Kidney (tissue), 13 donors: ENCODE measurements at regions not wholly inside any gene's neighbourhood (a gene's known extent, or its start where the extent isn't known, plus 50 kb on each side); places are given as distances from the start of the nearest gene placed in this dataset.

Experiments used
- DNase-seq, 5 donors: peaks; one replicate each; pipeline ENCODE4 v3.0.0-alpha.2; 2013 to 2020
- FAIRE-seq: peaks from 2 replicates; lab custom pipeline; 2012; peaks lifted over from hg19 to GRCh38; lab: Jason Lieb, UNC
- H3K27ac ChIP-seq, 2 donors: one replicate each; pipeline ENCODE4 v1.7.0; 2013; ENCODE audit warnings: low read depth in 2 of 2, low read length in 2 of 2, inconsistent platforms in 1 of 2
- H3K27me3 ChIP-seq: one replicate; pipeline ENCODE4 v1.7.1; 2013; ENCODE audit warnings: low read length, inconsistent platforms; ENCODE audit not compliant: control insufficient read depth, insufficient read depth
- H3K36me3 ChIP-seq, 3 donors: one replicate each; pipeline versions ENCODE4 v1.7.0 to v1.7.1; 2013; ENCODE audit warnings: low read length in 3 of 3, control low read depth in 1 of 3, inconsistent platforms in 1 of 3; ENCODE audit not compliant: insufficient read depth in 3 of 3, control insufficient read depth in 2 of 3
- H3K4me1 ChIP-seq, 3 donors: one replicate each; pipeline versions ENCODE4 v1.7.0 to v1.7.1; 2013; ENCODE audit warnings: low read length in 3 of 3, inconsistent platforms in 1 of 3, low read depth in 1 of 3; ENCODE audit not compliant: control insufficient read depth in 2 of 3, insufficient read depth in 2 of 3
- H3K4me3 ChIP-seq, 3 donors: one replicate each; pipeline versions ENCODE4 v1.7.0 to v1.8.1; 2013; ENCODE audit warnings: low read length in 3 of 3, control low read depth in 1 of 3, inconsistent platforms in 1 of 3
- H3K9ac ChIP-seq, 3 donors: one replicate each; pipeline versions ENCODE4 v1.7.0 to v1.7.1; 2013; ENCODE audit warnings: low read length in 3 of 3, control low read depth in 1 of 3, inconsistent platforms in 1 of 3
- H3K9me3 ChIP-seq, 3 donors: one replicate each; pipeline versions ENCODE4 v1.7.0 to v1.7.1; 2013; ENCODE audit warnings: low read length in 3 of 3, control low read depth in 1 of 3, inconsistent platforms in 1 of 3; ENCODE audit not compliant: control insufficient read depth in 2 of 3, insufficient read depth in 1 of 3
- intact Hi-C: fragments of 100-400 bp; cut with DNase I; formaldehyde crosslinking; loops from one replicate; pipeline ENCODE4 v1.11.1; 2022
- TF ChIP-seq, protein P1 (sequence below): IDR thresholded peaks from 3 replicates; pipeline ENCODE4 v1.5.1; 2012; ENCODE audit warnings: mild to moderate bottlenecking, moderate library complexity, borderline replicate concordance; ENCODE audit not compliant: insufficient read depth; ENCODE audit errors: extremely low read depth
- donor health status: control.
- donor health status: control.
- donor health status: control.
- donor health status: control.
- donor health status: control.
- donor health status: DM: yes; HTN: yes; CAD: no.
- donor health status: Normal renal cell carcinoma (clear cell type).

GRCh38 chr10:44818701-44819127 is 92.4 kb upstream of the TMEM72 start:
- FAIRE-seq = no peak

DNA sequence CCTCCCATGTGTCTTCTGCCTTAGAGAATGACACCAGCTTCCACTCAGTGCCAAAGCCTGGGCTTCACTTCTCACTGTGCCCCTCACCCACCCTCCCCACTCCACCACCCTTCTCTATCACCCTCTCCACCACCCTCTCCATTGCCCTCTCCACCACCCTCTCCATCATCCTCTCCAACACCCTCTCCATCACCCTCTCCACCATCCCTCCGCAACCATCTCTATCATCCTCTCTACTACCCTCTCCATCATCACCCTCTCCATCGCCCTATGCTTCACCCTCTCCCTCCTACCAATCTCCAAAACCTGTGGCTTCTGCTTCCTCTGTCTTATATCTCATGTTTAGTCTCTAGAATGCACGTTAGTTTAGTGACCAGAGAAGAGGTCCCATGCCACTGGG is 91.0 kb upstream of the TMEM72 start:
- Histone ChIP-seq H3K9me3 (no peaks in the 10 kb centered on the region), H3K27me3 (no peaks in the 10 kb centered on the region), H3K27ac (no peak overlapping the region), H3K4me1 (no peaks in the 10 kb centered on the region), H3K9ac (no peak overlapping the region), H3K36me3 (no peaks in the 10 kb centered on the region), H3K4me3 (no peak overlapping the region)
- FAIRE-seq = no peak
- DNase-seq = no peak
- TF ChIP-seq, protein P1, sequence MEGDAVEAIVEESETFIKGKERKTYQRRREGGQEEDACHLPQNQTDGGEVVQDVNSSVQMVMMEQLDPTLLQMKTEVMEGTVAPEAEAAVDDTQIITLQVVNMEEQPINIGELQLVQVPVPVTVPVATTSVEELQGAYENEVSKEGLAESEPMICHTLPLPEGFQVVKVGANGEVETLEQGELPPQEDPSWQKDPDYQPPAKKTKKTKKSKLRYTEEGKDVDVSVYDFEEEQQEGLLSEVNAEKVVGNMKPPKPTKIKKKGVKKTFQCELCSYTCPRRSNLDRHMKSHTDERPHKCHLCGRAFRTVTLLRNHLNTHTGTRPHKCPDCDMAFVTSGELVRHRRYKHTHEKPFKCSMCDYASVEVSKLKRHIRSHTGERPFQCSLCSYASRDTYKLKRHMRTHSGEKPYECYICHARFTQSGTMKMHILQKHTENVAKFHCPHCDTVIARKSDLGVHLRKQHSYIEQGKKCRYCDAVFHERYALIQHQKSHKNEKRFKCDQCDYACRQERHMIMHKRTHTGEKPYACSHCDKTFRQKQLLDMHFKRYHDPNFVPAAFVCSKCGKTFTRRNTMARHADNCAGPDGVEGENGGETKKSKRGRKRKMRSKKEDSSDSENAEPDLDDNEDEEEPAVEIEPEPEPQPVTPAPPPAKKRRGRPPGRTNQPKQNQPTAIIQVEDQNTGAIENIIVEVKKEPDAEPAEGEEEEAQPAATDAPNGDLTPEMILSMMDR = no peak
- intact Hi-C loops = no loop called here

More at GRCh38 chr10:44818701-44819127, 92.4 kb upstream of the TMEM72 start:
- Histone ChIP-seq H3K4me3 (no peak overlapping the region), H3K9me3 (no peaks in the 10 kb centered on the region), H3K27ac (no peak overlapping the region), H3K9ac (no peak overlapping the region), H3K4me1 (no peaks in the 10 kb centered on the region), H3K27me3 (no peaks in the 10 kb centered on the region), H3K36me3 (no peaks in the 10 kb centered on the region)
- intact Hi-C loops = no loop called here
- TF ChIP-seq, protein P1 = no peak
- DNase-seq = no peak

- no peaks in the 10 kb centered on the region for H3K9me3 ChIP-seq
- no peak overlapping the region for H3K27ac ChIP-seq
- intact Hi-C loops = no loop called here
- TF ChIP-seq, protein P1 = no peak
- H3K36me3 ChIP-seq = no peaks in the 10 kb centered on the region
- H3K4me3 ChIP-seq = no peak overlapping the region
- no peaks in the 10 kb centered on the region for H3K27me3 ChIP-seq
- no peak overlapping the region for H3K9ac ChIP-seq
- no peak for FAIRE-seq
- H3K4me1 ChIP-seq = no peaks in the 10 kb centered on the region
- no peak for DNase-seq
Observed at GRCh38 chr10:44821290-44821689, 89.8 kb upstream of the TMEM72 start.

DNA sequence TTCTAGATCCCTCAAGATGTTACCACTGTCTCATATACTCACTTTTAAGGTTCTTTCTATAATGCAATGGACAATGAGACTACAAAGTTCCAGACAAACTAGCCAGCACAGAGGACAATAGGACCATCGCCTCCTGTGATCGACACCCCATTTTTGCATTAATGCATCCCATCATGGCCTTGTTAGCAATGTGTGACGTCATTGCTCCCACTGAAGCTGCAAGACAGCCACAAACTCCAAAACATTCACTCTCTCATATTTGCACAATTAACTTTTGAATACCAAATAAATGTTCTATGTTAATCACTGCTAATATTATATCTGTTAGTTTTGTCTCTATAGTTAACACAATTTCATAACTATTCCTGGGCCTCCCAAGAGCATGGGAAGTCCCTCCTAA is 88.8 kb upstream of the TMEM72 start:
- H3K4me3 ChIP-seq = no peak overlapping the region
- FAIRE-seq (no peak), DNase-seq (no peak)
- no peaks in the 10 kb centered on the region for H3K27me3 ChIP-seq
- H3K9me3 ChIP-seq = no peaks in the 10 kb centered on the region
- no peaks in the 10 kb centered on the region for H3K36me3 ChIP-seq
- H3K27ac ChIP-seq = no peak overlapping the region
- TF ChIP-seq, protein P1 = no peak
- intact Hi-C loops = no loop called here
- no peak overlapping the region for H3K9ac ChIP-seq
- no peaks in the 10 kb centered on the region for H3K4me1 ChIP-seq
